Peyer's patch (tissue), 4 donors: ENCODE measurements at regions not wholly inside any gene's neighbourhood (a gene's known extent, or its start where the extent isn't known, plus 50 kb on each side); places are given as distances from the start of the nearest gene placed in this dataset.
A peak's percentile ranks its signal among the peaks of the same experiment; 100 is the strongest.

ENCODE experiments used
- DNase-seq, 3 donors: peaks; one replicate each; pipeline ENCODE4 v3.0.0-alpha.2; 2017 to 2019
- H3K27ac ChIP-seq, 4 donors: fragments of 200-600 bp; sonication (generic); one replicate each; pipeline ENCODE4 v1.5.1; 2016 to 2019
- H3K27me3 ChIP-seq, 2 donors: fragments of 200-600 bp; sonication (generic); one replicate each; pipeline ENCODE4 v1.5.1; 2019
- H3K36me3 ChIP-seq, 3 donors: fragments of 200-600 bp; sonication (generic); one replicate each; pipeline ENCODE4 v1.5.1; 2016 to 2019
- H3K4me1 ChIP-seq, 4 donors: fragments of 200-600 bp; sonication (generic); one replicate each; pipeline ENCODE4 v1.5.1; 2016 to 2019
- H3K4me3 ChIP-seq, 4 donors: fragments of 200-600 bp; sonication (generic); 1 replicate in 3 of 4; 2 replicates in 1 of 4; pipeline ENCODE4 v1.5.1; 2016 to 2019; ENCODE audit warnings: mild to moderate bottlenecking in 1 of 4
- H3K9me3 ChIP-seq, 4 donors: fragments of 200-600 bp; sonication (generic); one replicate each; pipeline ENCODE4 v1.5.1; 2016 to 2019; ENCODE audit warnings: mild to moderate bottlenecking in 1 of 4
- CTCF ChIP-seq, 6 experiments: fragments of 450-650 bp in 4 of 6; fragments of 200-600 bp in 2 of 6; sonication (generic) in 1 of 6; IDR thresholded peaks; one replicate each; pipeline ENCODE4 v1.5.1; 2017 to 2019; ENCODE audit warnings: antibody characterized with exemption in 6 of 6, mild to moderate bottlenecking in 3 of 6, moderate library complexity in 1 of 6
- POLR2A ChIP-seq, 2 donors: fragments of 450-650 bp; IDR thresholded peaks; one replicate each; pipeline ENCODE4 v1.5.1; 2017; ENCODE audit warnings: antibody characterized with exemption in 2 of 2, mild to moderate bottlenecking in 2 of 2, moderate library complexity in 2 of 2

- no peaks in the 10 kb centered on the region for H3K27me3 ChIP-seq
- TF ChIP-seq CTCF (IDR thresholded peaks at IDR 0.05) (no peak), POLR2A (IDR thresholded peaks at IDR 0.05) (no peak)
- H3K4me3 ChIP-seq, result no peak overlapping the region
- H3K9me3 ChIP-seq, result no peaks in the 10 kb centered on the region
- H3K36me3 ChIP-seq, result no peaks in the 10 kb centered on the region
- no peak overlapping the region for H3K27ac ChIP-seq
- no peaks in the 10 kb centered on the region for H3K4me1 ChIP-seq
- DNase-seq, result no peak
Measured at GRCh38 chr10:78889536-78890063, 179.2 kb upstream of the ZMIZ1 start.

DNA sequence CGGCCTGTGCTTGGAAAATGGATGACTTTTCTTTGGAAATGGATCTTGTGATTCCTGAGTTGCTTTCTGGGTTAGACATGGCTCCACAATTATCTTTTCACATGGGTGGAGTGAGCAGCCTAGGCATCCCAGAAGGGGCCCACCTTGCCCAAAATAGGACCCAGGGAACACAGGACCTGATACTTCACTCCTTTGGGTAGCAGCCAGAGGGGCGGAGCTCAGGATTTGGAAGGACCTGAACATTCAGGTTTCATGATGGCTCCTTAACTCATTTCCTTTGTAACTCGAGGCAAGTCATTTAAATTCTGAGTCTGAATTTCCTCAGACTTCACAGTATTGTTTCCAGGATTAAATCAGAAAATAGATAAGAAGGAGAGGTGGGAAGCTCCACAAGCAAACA is 178.3 kb upstream of the ZMIZ1 start:
- Histone ChIP-seq H3K27ac (no peak overlapping the region), H3K27me3 (no peaks in the 10 kb centered on the region), H3K36me3 (no peaks in the 10 kb centered on the region), H3K4me1 (no peaks in the 10 kb centered on the region), H3K4me3 (no peak overlapping the region), H3K9me3 (no peaks in the 10 kb centered on the region)
- no peak for TF ChIP-seq CTCF (IDR thresholded peaks at IDR 0.05)
- no peak for TF ChIP-seq POLR2A (IDR thresholded peaks at IDR 0.05)
- DNase-seq, result peak in 1 of 3 donors; percentile 28

DNA sequence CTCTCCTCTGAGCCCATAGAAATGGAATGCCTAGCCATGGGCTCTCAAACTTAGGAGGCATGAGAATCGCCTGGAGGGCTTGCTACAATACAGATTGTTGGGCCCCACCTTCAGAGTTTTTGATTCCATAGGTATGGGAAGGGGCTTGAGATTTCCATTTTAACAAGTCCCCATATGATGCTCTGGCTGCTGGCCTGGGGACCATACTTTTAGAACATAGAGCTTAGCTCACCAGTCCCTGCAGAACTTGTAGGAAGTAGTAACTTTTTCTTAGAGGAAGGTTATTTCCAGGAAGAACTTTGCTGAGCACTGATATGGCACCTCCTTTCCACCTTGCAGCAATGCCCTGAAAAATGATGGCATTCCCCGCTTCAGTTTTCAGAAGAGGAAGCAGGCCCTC is 177.0 kb upstream of the ZMIZ1 start:
- DNase-seq, result peak in 1 of 3 donors; percentile 18

GRCh38 chr10:78892338-78893176 is 176.2 kb upstream of the ZMIZ1 start:
- DNase-seq, result peak in 1 of 3 donors; percentile 25
- no peak for TF ChIP-seq POLR2A (IDR thresholded peaks at IDR 0.05)
- no peak for TF ChIP-seq CTCF (IDR thresholded peaks at IDR 0.05)
- Histone ChIP-seq H3K9me3 (no peaks in the 10 kb centered on the region), H3K4me3 (no peak overlapping the region), H3K27me3 (no peaks in the 10 kb centered on the region), H3K4me1 (no peaks in the 10 kb centered on the region), H3K36me3 (no peaks in the 10 kb centered on the region), H3K27ac (no peak overlapping the region)

More for the DNA sequence above, 177.0 kb upstream of the ZMIZ1 start:
- H3K4me1 ChIP-seq, result no peaks in the 10 kb centered on the region
- no peaks in the 10 kb centered on the region for H3K9me3 ChIP-seq
- no peak for TF ChIP-seq POLR2A (IDR thresholded peaks at IDR 0.05)
- no peak for TF ChIP-seq CTCF (IDR thresholded peaks at IDR 0.05)
- H3K27me3 ChIP-seq, result no peaks in the 10 kb centered on the region
- no peaks in the 10 kb centered on the region for H3K36me3 ChIP-seq
- H3K27ac ChIP-seq, result no peak overlapping the region
- H3K4me3 ChIP-seq, result no peak overlapping the region

GRCh38 chr10:78893217-78893616 is 175.5 kb upstream of the ZMIZ1 start:
- no peaks in the 10 kb centered on the region for H3K9me3 ChIP-seq
- H3K4me3 ChIP-seq, result no peak overlapping the region
- DNase-seq, result no peak
- no peaks in the 10 kb centered on the region for H3K36me3 ChIP-seq
- no peaks in the 10 kb centered on the region for H3K27me3 ChIP-seq
- H3K4me1 ChIP-seq, result no peaks in the 10 kb centered on the region
- TF ChIP-seq CTCF (IDR thresholded peaks at IDR 0.05) (no peak), POLR2A (IDR thresholded peaks at IDR 0.05) (no peak)
- H3K27ac ChIP-seq, result no peak overlapping the region
